Lung (tissue), 11 donors: ENCODE measurements at regions not wholly inside any gene's neighbourhood (a gene's known extent, or its start where the extent isn't known, plus 50 kb on each side); places are given as distances from the start of the nearest gene placed in this dataset.

Experiments used
- ATAC-seq: fragments of 200-7000 bp; cut with Tn5 transposase; one replicate; pipeline ENCODE4 v1.9.1; 2020; ENCODE audit warnings: moderate number of reproducible peaks; ENCODE audit not compliant: insufficient read depth, low FRiP score
- DNase-seq, 3 donors: peaks; one replicate each; pipeline ENCODE4 v3.0.0-alpha.2; 2013 to 2017
- H3K27ac ChIP-seq, 2 donors: one replicate each; pipeline ENCODE4 v1.5.1; 2013; ENCODE audit warnings: mild to moderate bottlenecking in 2 of 2, moderate library complexity in 2 of 2, control low read depth in 1 of 2, inconsistent platforms in 1 of 2, low read depth in 1 of 2, low read length in 1 of 2
- H3K27me3 ChIP-seq, 3 donors: one replicate each; pipeline ENCODE4 v1.5.1; 2013; ENCODE audit warnings: low read length in 2 of 3; ENCODE audit not compliant: control insufficient read depth in 3 of 3, insufficient read depth in 3 of 3
- H3K36me3 ChIP-seq, 4 donors: one replicate each; pipeline ENCODE4 v1.5.1; 2013; ENCODE audit warnings: low read length in 4 of 4, mild to moderate bottlenecking in 1 of 4, moderate library complexity in 1 of 4; ENCODE audit not compliant: control insufficient read depth in 4 of 4, insufficient read depth in 4 of 4
- H3K4me1 ChIP-seq, 5 donors: one replicate each; pipeline ENCODE4 v1.5.1; 2013; ENCODE audit warnings: low read length in 5 of 5, mild to moderate bottlenecking in 2 of 5, moderate library complexity in 1 of 5; ENCODE audit not compliant: control insufficient read depth in 5 of 5, insufficient read depth in 5 of 5
- H3K4me3 ChIP-seq: one replicate; pipeline ENCODE4 v1.5.1; 2013; ENCODE audit warnings: mild to moderate bottlenecking, control low read depth, moderate library complexity
- H3K9ac ChIP-seq, 2 donors: one replicate each; pipeline ENCODE4 v1.5.1; 2013; ENCODE audit warnings: low read length in 2 of 2, control low read depth in 1 of 2; ENCODE audit not compliant: insufficient read depth in 1 of 2
- H3K9me3 ChIP-seq, 4 donors: one replicate each; pipeline ENCODE4 v1.5.1; 2013; ENCODE audit warnings: low read length in 3 of 4, mild to moderate bottlenecking in 1 of 4, moderate library complexity in 1 of 4; ENCODE audit not compliant: control insufficient read depth in 4 of 4, insufficient read depth in 3 of 4
- CTCF ChIP-seq: IDR thresholded peaks from 2 replicates; pipeline ENCODE4 v1.5.1; 2012; ENCODE audit warnings: mild to moderate bottlenecking; ENCODE audit errors: control extremely low read depth, extremely low read depth
- WGBS, 2 donors: extraction: QIAGEN DNeasy Blood & Tissue Kit; methylation state at CpG; one replicate each; pipeline ENCODE4 v1.1.7; 2013; 5-methylcytosine and 5-hydroxymethylcytosine counted together
- donor health status: control.
- donor health status: control.
- donor health status: Bipolar disorder and iron deficiency.
- donor health status: healthy.
- donor health status: DM: yes; HTN: yes; CAD: no.

- no peak for DNase-seq
- ATAC-seq, result no peak
- Histone ChIP-seq H3K4me1 (no peaks in the 10 kb centered on the region), H3K36me3 (no peaks in the 10 kb centered on the region), H3K27ac (no peak overlapping the region), H3K9ac (no peak overlapping the region), H3K9me3 (peaks cover 0 to 2% (median 0%) of the 10 kb centered on the region in 4 donors), H3K27me3 (no peaks in the 10 kb centered on the region), H3K4me3 (no peak overlapping the region)
- no peak for TF ChIP-seq CTCF
- 82 to 83% methylated on average over 13 of the region's 13 CpGs for WGBS, 2 donors
These were observed 103.6 kb downstream of the RMI2 start for GRCh38 chr16:11448796-11449416.

GRCh38 chr16:11449716-11450115 lies 104.5 kb downstream of the RMI2 start:
- 96 to 98% methylated on average over 7 of the region's 7 CpGs for WGBS, 2 donors
- H3K9me3 ChIP-seq, result peaks cover 0 to 2% (median 0%) of the 10 kb centered on the region in 4 donors
- ATAC-seq (no peak), DNase-seq (no peak)
- no peak overlapping the region for H3K9ac ChIP-seq
- no peaks in the 10 kb centered on the region for H3K27me3 ChIP-seq
- H3K27ac ChIP-seq, result no peak overlapping the region
- H3K4me1 ChIP-seq, result no peaks in the 10 kb centered on the region
- H3K4me3 ChIP-seq, result no peak overlapping the region
- no peak for TF ChIP-seq CTCF
- no peaks in the 10 kb centered on the region for H3K36me3 ChIP-seq

GRCh38 chr16:11450136-11450535 lies 104.9 kb downstream of the RMI2 start:
- DNase-seq, result no peak
- Histone ChIP-seq H3K36me3 (no peaks in the 10 kb centered on the region), H3K4me3 (no peak overlapping the region), H3K9me3 (peaks cover 0 to 2% (median 0%) of the 10 kb centered on the region in 4 donors), H3K9ac (no peak overlapping the region), H3K27me3 (no peaks in the 10 kb centered on the region), H3K27ac (no peak overlapping the region), H3K4me1 (no peaks in the 10 kb centered on the region)
- ATAC-seq, result no peak
- WGBS, 2 donors, result 92 to 93% methylated on average over 9 of the region's 9 CpGs
- TF ChIP-seq CTCF, result no peak

GRCh38 chr16:11452298-11452697 lies 107.0 kb downstream of the RMI2 start:
- Histone ChIP-seq H3K9me3 (no peaks in the 10 kb centered on the region), H3K4me3 (no peak overlapping the region), H3K27me3 (no peaks in the 10 kb centered on the region), H3K9ac (no peak overlapping the region), H3K4me1 (no peaks in the 10 kb centered on the region), H3K36me3 (no peaks in the 10 kb centered on the region), H3K27ac (no peak overlapping the region)
- DNase-seq, result no peak
- ATAC-seq, result no peak
- TF ChIP-seq CTCF, result no peak
- WGBS, 2 donors, result 91 to 92% methylated on average over 7 of the region's 7 CpGs
